B cell (primary cell): ENCODE measurements at regions not wholly inside any gene's neighbourhood (a gene's known extent, or its start where the extent isn't known, plus 50 kb on each side); places are given as distances from the start of the nearest gene placed in this dataset.

Experiments used
- ATAC-seq: fragments of 200-7000 bp; cut with Tn5 transposase; one replicate; pipeline ENCODE4 v1.10.0; 2021; ENCODE audit warnings: low read depth, mild to moderate bottlenecking, moderate number of reproducible peaks, moderate library complexity
- CTCF ChIA-PET: fragments of 350-600 bp; sonication (Branson Sonifier 250); formaldehyde crosslinking; loops from one replicate; lab custom pipeline; 2021; ENCODE audit warnings: antibody characterized with exemption, inconsistent platforms; lab: Charles Lee
- POLR2A ChIA-PET: fragments of 350-600 bp; sonication (Branson Sonifier 250); formaldehyde crosslinking; loops from one replicate; lab custom pipeline; 2021; ENCODE audit warnings: antibody characterized with exemption; lab: Charles Lee
- DNase-seq: peaks from one replicate; pipeline ENCODE4 v3.0.0; 2013
- H2AFZ ChIP-seq: 2 replicates; pipeline ENCODE4 v1.6.1; 2012; ENCODE audit warnings: mild to moderate bottlenecking, low read depth, low read length; ENCODE audit not compliant: insufficient read depth, poor library complexity, severe bottlenecking
- H3K27ac ChIP-seq, 2 donors: 1 replicate in 1 of 2; 2 replicates in 1 of 2; pipeline ENCODE4 v1.5.1; 2012 to 2013; ENCODE audit warnings: low read length in 2 of 2, mild to moderate bottlenecking in 2 of 2, moderate library complexity in 1 of 2
- H3K27me3 ChIP-seq, 4 experiments: fragments of 200-600 bp in 1 of 4; sonication (generic) in 1 of 4; replicated peaks in 1 of 4; 1 replicate in 2 of 4; 2 replicates in 2 of 4; pipeline versions ENCODE4 v1.6.1 to v1.7.0; 2013 to 2016; ENCODE audit warnings: low read length in 3 of 4, mild to moderate bottlenecking in 2 of 4, mixed read lengths in 1 of 4, moderate library complexity in 1 of 4; ENCODE audit not compliant: insufficient read depth in 4 of 4, control insufficient read depth in 3 of 4; ENCODE audit errors: control extremely low read depth in 1 of 4
- H3K36me3 ChIP-seq, 2 experiments: replicated peaks in 1 of 2; 1 replicate in 1 of 2; 2 replicates in 1 of 2; pipeline versions ENCODE4 v1.6.1 to v1.7.1; 2013; ENCODE audit warnings: low read length in 1 of 2; ENCODE audit not compliant: insufficient read depth in 2 of 2, control insufficient read depth in 1 of 2; ENCODE audit errors: control extremely low read depth in 1 of 2, extremely low read depth in 1 of 2
- H3K4me1 ChIP-seq, 2 donors: fragments of 200-600 bp in 1 of 2; sonication (generic) in 1 of 2; 1 replicate in 1 of 2; 2 replicates in 1 of 2; pipeline versions ENCODE4 v1.5.1 to v1.6.1; 2013 to 2017; ENCODE audit warnings: low read length in 2 of 2; ENCODE audit not compliant: control insufficient read depth in 2 of 2, insufficient read depth in 2 of 2
- H3K4me2 ChIP-seq: replicated peaks from 2 replicates; pipeline ENCODE3; 2012; ENCODE audit warnings: mild to moderate bottlenecking, low read depth, low read length; ENCODE audit not compliant: poor library complexity, severe bottlenecking
- H3K4me3 ChIP-seq, 5 experiments: fragments of 200-600 bp in 1 of 5; sonication (generic) in 1 of 5; 1 replicate in 3 of 5; 2 replicates in 2 of 5; pipeline versions ENCODE4 v1.5.1 to v1.7.0; 2011 to 2016; ENCODE audit warnings: low read length in 4 of 5, mild to moderate bottlenecking in 4 of 5, low read depth in 2 of 5, control low read depth in 1 of 5, moderate library complexity in 1 of 5; ENCODE audit not compliant: insufficient read depth in 1 of 5; ENCODE audit errors: control extremely low read depth in 1 of 5, extremely low read depth in 1 of 5
- H3K79me2 ChIP-seq: fragments of 200-600 bp; sonication (generic); one replicate; pipeline ENCODE4 v1.6.0; 2016; ENCODE audit warnings: low read length; ENCODE audit not compliant: control insufficient read depth, insufficient read depth
- H3K9ac ChIP-seq: fragments of 200-600 bp; sonication (generic); 2 replicates; pipeline ENCODE4 v1.6.1; 2017; ENCODE audit warnings: mild to moderate bottlenecking, low read length, moderate library complexity
- H3K9me3 ChIP-seq, 3 donors: one replicate each; pipeline versions ENCODE4 v1.6.1 to v1.7.1; 2013; ENCODE audit warnings: low read length in 2 of 3; ENCODE audit not compliant: control insufficient read depth in 2 of 3, insufficient read depth in 1 of 3; ENCODE audit errors: control extremely low read depth in 1 of 3
- H4K20me1 ChIP-seq: 2 replicates; pipeline ENCODE4 v1.6.0; 2012; ENCODE audit warnings: mild to moderate bottlenecking, low read length; ENCODE audit not compliant: insufficient read depth, control insufficient read depth, poor library complexity, severe bottlenecking
- H3K27ac Mint-ChIP-seq: one replicate; pipeline ENCODE4 v1.8.0; 2021; ENCODE audit warnings: mixed read lengths
- H3K27me3 Mint-ChIP-seq: one replicate; pipeline ENCODE4 v1.8.0; 2021; ENCODE audit warnings: mixed read lengths
- H3K4me1 Mint-ChIP-seq: one replicate; pipeline ENCODE4 v1.8.0; 2021; ENCODE audit warnings: mixed read lengths
- H3K4me3 Mint-ChIP-seq: one replicate; pipeline ENCODE4 v1.8.0; 2021; ENCODE audit warnings: mixed read lengths
- H3K9me3 Mint-ChIP-seq: one replicate; pipeline ENCODE4 v1.8.0; 2022; ENCODE audit warnings: mixed read lengths; ENCODE audit not compliant: insufficient read depth
- CTCF ChIP-seq: fragments of 200-600 bp; IDR thresholded peaks from one replicate; pipeline ENCODE4 v1.8.0; 2022; ENCODE audit warnings: antibody characterized with exemption, mild to moderate bottlenecking
- EZH2 ChIP-seq: IDR thresholded peaks from 2 replicates; pipeline ENCODE4 v1.6.1; 2012; ENCODE audit warnings: borderline replicate concordance, low read depth, mild to moderate bottlenecking, moderate library complexity, low read length; ENCODE audit not compliant: insufficient read depth, poor library complexity, severe bottlenecking
- WGBS: methylation state at CpG from one replicate; pipeline ENCODE4 v1.1.5; 2013; ENCODE audit warnings: missing lambda C conversion rate; ENCODE audit not compliant: insufficient coverage; 5-methylcytosine and 5-hydroxymethylcytosine counted together
- intact Hi-C: fragments of 100-400 bp; cut with micrococcal nuclease; formaldehyde crosslinking; loops from one replicate; pipeline ENCODE4 v1.10.0; 2022

GRCh38 chr3:145942052-145942451 is 218.9 kb downstream of the PLOD2 start:
- H3K27ac ChIP-seq: no peak overlapping the region
- WGBS: no CpG with 5 or more reads among the region's 1 CpG
- no peak for DNase-seq
- Mint-ChIP-seq H3K9me3 (no peaks in the 10 kb centered on the region), H3K27ac (no peak overlapping the region), H3K27me3 (no peaks in the 10 kb centered on the region), H3K4me1 (no peaks in the 10 kb centered on the region), H3K4me3 (no peak overlapping the region)
- no peaks in the 10 kb centered on the region for H4K20me1 ChIP-seq
- no peaks in the 10 kb centered on the region for H3K79me2 ChIP-seq
- no peaks in the 10 kb centered on the region for H3K27me3 ChIP-seq
- H3K9me3 ChIP-seq: peaks cover 0 to 1% (median 0%) of the 10 kb centered on the region in 3 donors
- no peaks in the 10 kb centered on the region for H3K4me1 ChIP-seq
- H3K36me3 ChIP-seq: no peaks in the 10 kb centered on the region
- intact Hi-C loops: no loop called here
- ChIA-PET CTCF (no interaction called here), POLR2A (no interaction called here)
- H2AFZ ChIP-seq: no peak overlapping the region
- H3K4me3 ChIP-seq: no peak overlapping the region
- TF ChIP-seq EZH2 (no peak), CTCF (no peak)
- H3K4me2 ChIP-seq: no peak overlapping the region
- ATAC-seq: no peak
- H3K9ac ChIP-seq: no peak overlapping the region

- intact Hi-C loops: no loop called here
These were observed 217.0 kb downstream of the PLOD2 start for GRCh38 chr3:145943952-145944351.

More at GRCh38 chr3:145943952-145944351, 217.0 kb downstream of the PLOD2 start:
- no peaks in the 10 kb centered on the region for H3K4me1 Mint-ChIP-seq
- no peaks in the 10 kb centered on the region for H3K4me1 ChIP-seq
- DNase-seq: no peak
- H3K27ac Mint-ChIP-seq: no peak overlapping the region
- no peak overlapping the region for H2AFZ ChIP-seq
- no peak for ATAC-seq
- ChIA-PET POLR2A (no interaction called here), CTCF (no interaction called here)
- H3K36me3 ChIP-seq: no peaks in the 10 kb centered on the region
- WGBS: no CpG with 5 or more reads among the region's 2 CpGs
- no peak overlapping the region for H3K27ac ChIP-seq
- no peak for TF ChIP-seq CTCF
- no peak for TF ChIP-seq EZH2
- no peaks in the 10 kb centered on the region for H4K20me1 ChIP-seq
- no peak overlapping the region for H3K4me3 ChIP-seq
- H3K4me2 ChIP-seq: no peak overlapping the region
- H3K9ac ChIP-seq: no peak overlapping the region
- H3K27me3 Mint-ChIP-seq: no peaks in the 10 kb centered on the region
- no peak overlapping the region for H3K4me3 Mint-ChIP-seq
- H3K27me3 ChIP-seq: no peaks in the 10 kb centered on the region
- no peaks in the 10 kb centered on the region for H3K79me2 ChIP-seq
- no peaks in the 10 kb centered on the region for H3K9me3 ChIP-seq
- no peaks in the 10 kb centered on the region for H3K9me3 Mint-ChIP-seq
